ENCODE measurements at regions not wholly inside any gene's neighbourhood (a gene's known extent, or its start where the extent isn't known, plus 50 kb on each side); places are given as distances from the start of the nearest gene placed in this dataset.

DNA sequence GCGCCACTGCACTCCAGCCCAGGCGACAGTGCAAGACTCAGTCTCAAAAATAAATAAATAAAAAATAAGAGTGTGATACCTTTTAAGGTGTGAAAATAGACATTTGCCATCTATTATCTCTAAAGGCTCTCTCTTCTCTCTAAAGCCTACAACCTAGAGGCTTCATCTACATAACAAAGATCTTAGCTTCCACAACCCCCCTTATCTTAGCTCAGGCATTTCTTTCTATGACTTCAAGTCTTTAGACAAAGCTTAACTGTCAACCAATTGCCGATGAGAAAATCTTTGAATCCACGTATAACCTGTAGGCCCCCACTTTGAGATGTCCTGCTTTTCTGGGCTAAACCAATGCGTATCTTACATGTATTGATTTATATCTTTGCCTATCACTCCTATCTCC, 64.9 kb upstream of the ADAMTS19 start:
- Histone ChIP-seq H3K27ac (no peak overlapping the region), H3K4me3 (no peak overlapping the region)
- no peak for DNase-seq (ENCODE audit: low spot score)
- TF ChIP-seq, protein P1, sequence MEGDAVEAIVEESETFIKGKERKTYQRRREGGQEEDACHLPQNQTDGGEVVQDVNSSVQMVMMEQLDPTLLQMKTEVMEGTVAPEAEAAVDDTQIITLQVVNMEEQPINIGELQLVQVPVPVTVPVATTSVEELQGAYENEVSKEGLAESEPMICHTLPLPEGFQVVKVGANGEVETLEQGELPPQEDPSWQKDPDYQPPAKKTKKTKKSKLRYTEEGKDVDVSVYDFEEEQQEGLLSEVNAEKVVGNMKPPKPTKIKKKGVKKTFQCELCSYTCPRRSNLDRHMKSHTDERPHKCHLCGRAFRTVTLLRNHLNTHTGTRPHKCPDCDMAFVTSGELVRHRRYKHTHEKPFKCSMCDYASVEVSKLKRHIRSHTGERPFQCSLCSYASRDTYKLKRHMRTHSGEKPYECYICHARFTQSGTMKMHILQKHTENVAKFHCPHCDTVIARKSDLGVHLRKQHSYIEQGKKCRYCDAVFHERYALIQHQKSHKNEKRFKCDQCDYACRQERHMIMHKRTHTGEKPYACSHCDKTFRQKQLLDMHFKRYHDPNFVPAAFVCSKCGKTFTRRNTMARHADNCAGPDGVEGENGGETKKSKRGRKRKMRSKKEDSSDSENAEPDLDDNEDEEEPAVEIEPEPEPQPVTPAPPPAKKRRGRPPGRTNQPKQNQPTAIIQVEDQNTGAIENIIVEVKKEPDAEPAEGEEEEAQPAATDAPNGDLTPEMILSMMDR (IDR thresholded peaks at IDR 0.05) = no peak

DNA sequence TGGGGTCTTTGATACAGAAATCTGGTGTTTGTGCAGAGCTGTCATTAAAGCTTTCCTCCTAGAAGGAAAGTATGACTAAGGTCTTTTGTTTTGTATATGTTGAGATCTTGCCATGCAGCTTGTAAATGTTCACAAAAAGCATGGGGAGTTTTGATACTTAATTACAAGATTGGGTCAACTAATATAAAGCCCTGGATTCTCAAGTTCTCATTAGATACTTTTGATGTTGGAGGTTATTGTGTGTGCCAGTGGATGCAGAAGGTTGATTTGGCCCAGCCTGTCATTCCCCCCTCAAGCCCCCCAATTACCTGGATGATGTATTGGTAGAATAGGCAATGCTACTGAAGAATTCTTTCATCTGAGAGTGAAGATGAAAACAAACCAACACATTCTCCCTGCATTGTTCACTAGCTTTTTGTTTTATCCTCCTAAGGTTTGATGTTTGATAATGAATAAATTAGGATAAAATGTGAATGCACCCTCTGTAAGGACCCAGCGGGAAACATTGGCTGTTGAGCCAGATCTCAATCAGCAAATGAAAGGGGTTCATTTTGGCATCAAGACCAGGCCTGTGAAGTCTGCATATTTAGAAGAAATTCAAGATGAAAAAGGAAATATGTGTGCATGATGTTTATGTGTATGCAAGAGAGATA, 61.9 kb upstream of the ADAMTS19 start:
- DNase-seq (ENCODE audit: low spot score) = no peak
- TF ChIP-seq, protein P1 (IDR thresholded peaks at IDR 0.05) = no peak
- H3K4me3 ChIP-seq = no peak overlapping the region
- no peak overlapping the region for H3K27ac ChIP-seq

DNA sequence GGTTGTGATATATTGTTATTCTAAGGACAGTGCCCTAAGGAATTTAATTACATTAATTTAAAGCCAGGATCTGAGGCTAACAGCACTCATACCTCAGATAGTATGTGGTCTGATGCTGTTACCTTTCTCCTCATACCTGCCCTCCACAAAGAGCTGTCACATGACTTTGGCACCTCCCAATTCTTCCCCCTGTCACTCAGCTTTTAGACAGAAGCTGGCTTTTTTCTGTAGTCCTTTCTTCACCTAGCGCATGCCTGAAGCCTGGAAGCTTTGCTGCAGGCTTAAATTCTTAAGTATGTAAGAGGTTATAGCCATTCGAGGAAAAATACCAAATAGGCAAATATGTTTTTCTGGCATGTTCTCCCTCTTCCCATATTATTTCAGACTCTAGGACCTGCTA, 61.0 kb upstream of the ADAMTS19 start:
- Histone ChIP-seq H3K4me3 (no peak overlapping the region), H3K27ac (no peak overlapping the region)
- no peak for DNase-seq (ENCODE audit: low spot score)
- TF ChIP-seq, protein P1 (IDR thresholded peaks at IDR 0.05) = no peak

DNA sequence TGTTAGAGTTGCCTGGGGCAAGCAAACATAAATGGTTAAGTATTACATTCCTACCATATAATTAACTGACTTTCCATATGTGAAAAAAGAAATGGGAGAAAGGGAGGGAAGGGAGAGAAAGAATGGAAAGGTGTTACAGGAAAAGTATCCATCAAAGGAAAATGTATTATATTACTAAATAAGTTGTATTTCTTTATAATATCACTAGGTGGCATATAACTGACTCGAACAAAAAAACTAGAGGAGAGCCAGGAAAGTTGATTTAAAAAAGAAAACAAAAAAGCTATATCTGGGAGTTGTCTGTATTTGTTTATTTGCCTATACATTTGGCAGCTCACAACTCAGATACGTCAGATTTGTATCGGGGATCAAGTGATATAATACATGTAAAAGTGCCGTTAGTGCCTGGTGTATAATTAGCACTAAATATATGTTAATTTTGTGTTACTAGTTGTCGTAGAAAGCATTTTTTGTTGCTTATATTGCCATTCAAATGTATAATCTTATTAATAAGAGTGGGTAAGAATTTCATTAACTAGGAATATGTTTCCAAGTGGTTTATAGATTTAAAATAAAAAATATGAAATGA, 59.6 kb upstream of the ADAMTS19 start:
- TF ChIP-seq, protein P1 (IDR thresholded peaks at IDR 0.05) = no peak
- Histone ChIP-seq H3K4me3 (no peak overlapping the region), H3K27ac (no peak overlapping the region)
- no peak for DNase-seq (ENCODE audit: low spot score)

DNA sequence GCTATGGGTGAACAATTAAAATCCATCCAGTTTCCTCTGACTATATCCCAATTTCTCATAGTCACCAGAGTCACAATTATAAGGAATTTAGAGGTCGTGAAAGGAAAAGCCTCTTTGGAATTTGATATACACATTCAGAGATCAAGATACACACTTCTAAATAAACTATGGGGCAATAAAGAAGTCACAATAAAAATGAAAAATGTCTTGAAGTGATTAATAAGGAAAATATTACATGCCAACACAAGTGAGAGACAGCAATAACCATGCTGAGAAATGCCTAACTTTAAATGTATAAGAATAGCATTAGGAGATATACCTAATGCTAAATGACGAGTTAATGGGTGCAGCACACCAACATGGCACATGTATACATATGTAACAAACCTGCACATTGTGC, 54.9 kb upstream of the ADAMTS19 start:
- H3K27ac ChIP-seq = no peak overlapping the region
- TF ChIP-seq, protein P1 (IDR thresholded peaks at IDR 0.05) = no peak

DNA sequence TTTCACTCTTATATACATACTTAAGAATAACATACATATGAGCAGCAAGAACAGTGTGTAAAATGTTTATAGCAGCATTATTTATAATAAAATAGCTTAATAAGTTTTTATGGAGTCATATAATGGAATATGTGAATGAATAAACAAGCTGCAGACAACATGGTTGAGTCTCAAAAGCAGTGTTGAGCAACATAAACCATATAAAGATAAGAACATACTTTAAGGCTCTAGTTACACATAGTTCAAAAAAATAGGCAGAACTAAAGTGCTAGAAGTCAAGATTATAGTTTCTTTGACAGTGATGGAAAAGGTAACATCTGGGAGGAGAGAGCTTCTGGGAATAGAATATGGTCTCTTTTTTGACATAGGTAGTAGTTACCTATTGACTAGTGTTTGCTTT, 53.7 kb upstream of the ADAMTS19 start:
- no peak for DNase-seq (ENCODE audit: low spot score)
- H3K27ac ChIP-seq = no peak overlapping the region
- TF ChIP-seq, protein P1 (IDR thresholded peaks at IDR 0.05) = no peak
- H3K4me3 ChIP-seq = no peak overlapping the region

More for the DNA sequence above, 54.9 kb upstream of the ADAMTS19 start:
- no peak for DNase-seq (ENCODE audit: low spot score)
- H3K4me3 ChIP-seq = no peak overlapping the region

Data from coronary artery (tissue), 2 donors.